ENCODE measurements at regions not wholly inside any gene's neighbourhood (a gene's known extent, or its start where the extent isn't known, plus 50 kb on each side); places are given as distances from the start of the nearest gene placed in this dataset.

- TF ChIP-seq, protein P1, sequence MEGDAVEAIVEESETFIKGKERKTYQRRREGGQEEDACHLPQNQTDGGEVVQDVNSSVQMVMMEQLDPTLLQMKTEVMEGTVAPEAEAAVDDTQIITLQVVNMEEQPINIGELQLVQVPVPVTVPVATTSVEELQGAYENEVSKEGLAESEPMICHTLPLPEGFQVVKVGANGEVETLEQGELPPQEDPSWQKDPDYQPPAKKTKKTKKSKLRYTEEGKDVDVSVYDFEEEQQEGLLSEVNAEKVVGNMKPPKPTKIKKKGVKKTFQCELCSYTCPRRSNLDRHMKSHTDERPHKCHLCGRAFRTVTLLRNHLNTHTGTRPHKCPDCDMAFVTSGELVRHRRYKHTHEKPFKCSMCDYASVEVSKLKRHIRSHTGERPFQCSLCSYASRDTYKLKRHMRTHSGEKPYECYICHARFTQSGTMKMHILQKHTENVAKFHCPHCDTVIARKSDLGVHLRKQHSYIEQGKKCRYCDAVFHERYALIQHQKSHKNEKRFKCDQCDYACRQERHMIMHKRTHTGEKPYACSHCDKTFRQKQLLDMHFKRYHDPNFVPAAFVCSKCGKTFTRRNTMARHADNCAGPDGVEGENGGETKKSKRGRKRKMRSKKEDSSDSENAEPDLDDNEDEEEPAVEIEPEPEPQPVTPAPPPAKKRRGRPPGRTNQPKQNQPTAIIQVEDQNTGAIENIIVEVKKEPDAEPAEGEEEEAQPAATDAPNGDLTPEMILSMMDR (IDR thresholded peaks at IDR 0.05; ENCODE audit: unreplicated experiment), result no peak
- Mint-ChIP-seq H3K4me3 (ENCODE audit: low read depth) (no peak overlapping the region), H3K27me3 (peaks cover 7% of the 10 kb centered on the region), H3K27ac (no peak overlapping the region), H3K36me3 (ENCODE audit: insufficient read depth) (no peaks in the 10 kb centered on the region), H3K4me1 (ENCODE audit: low read depth) (no peaks in the 10 kb centered on the region), H3K9me3 (ENCODE audit: low read depth) (no peaks in the 10 kb centered on the region)
- no peak for DNase-seq (ENCODE audit: low spot score, unreplicated experiment)
Measured at GRCh38 chr11:19642185-19643158, 70.2 kb upstream of the NAV2 start.

DNA sequence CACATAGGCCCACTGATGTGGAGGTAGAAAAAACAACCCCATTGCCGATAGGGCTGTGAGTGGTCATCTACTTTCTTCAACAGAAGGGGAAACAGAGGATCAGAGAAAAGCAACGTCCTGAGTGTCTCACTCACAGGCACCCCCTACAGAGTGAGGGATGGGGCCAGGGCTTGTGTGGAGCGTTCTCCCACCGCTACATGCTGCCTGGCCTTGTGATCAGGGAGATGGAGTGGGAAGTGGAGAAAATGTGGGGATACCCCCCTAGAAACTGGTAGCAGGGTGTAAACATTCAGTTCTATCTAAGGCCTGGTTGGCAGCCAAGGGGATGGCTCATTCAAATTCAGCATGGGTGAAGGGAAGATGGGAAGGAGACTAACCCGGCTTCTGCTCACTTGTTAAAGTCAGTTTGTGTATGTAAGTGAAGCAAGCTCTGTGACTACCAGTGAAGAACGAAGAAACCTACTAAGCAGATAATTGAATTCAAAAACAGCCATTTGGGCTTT lies 73.0 kb upstream of the NAV2 start:
- TF ChIP-seq, protein P1 (IDR thresholded peaks at IDR 0.05; ENCODE audit: unreplicated experiment), result no peak
- H3K4me1 Mint-ChIP-seq (ENCODE audit: low read depth), result no peaks in the 10 kb centered on the region
- H3K9me3 Mint-ChIP-seq (ENCODE audit: low read depth), result peaks cover 5% of the 10 kb centered on the region
- H3K27me3 Mint-ChIP-seq, result peaks cover 7% of the 10 kb centered on the region
- no peak for DNase-seq (ENCODE audit: low spot score, unreplicated experiment)
- H3K36me3 Mint-ChIP-seq (ENCODE audit: insufficient read depth), result no peaks in the 10 kb centered on the region
- H3K4me3 Mint-ChIP-seq (ENCODE audit: low read depth), result no peak overlapping the region
- no peak overlapping the region for H3K27ac Mint-ChIP-seq

GRCh38 chr11:19635332-19635731 lies 77.3 kb upstream of the NAV2 start:
- Mint-ChIP-seq H3K4me3 (ENCODE audit: low read depth) (no peak overlapping the region), H3K36me3 (ENCODE audit: insufficient read depth) (no peaks in the 10 kb centered on the region)

GRCh38 chr11:19633276-19633675 lies 79.4 kb upstream of the NAV2 start:
- Mint-ChIP-seq H3K27me3 (peaks cover 9% of the 10 kb centered on the region), H3K27ac (no peak overlapping the region), H3K9me3 (ENCODE audit: low read depth) (peaks cover 5% of the 10 kb centered on the region), H3K36me3 (ENCODE audit: insufficient read depth) (no peaks in the 10 kb centered on the region), H3K4me3 (ENCODE audit: low read depth) (no peak overlapping the region), H3K4me1 (ENCODE audit: low read depth) (no peaks in the 10 kb centered on the region)
- no peak for DNase-seq (ENCODE audit: low spot score, unreplicated experiment)
- TF ChIP-seq, protein P1 (IDR thresholded peaks at IDR 0.05; ENCODE audit: unreplicated experiment), result no peak

More at GRCh38 chr11:19635332-19635731, 77.3 kb upstream of the NAV2 start:
- H3K9me3 Mint-ChIP-seq (ENCODE audit: low read depth), result peaks cover 5% of the 10 kb centered on the region
- no peak for DNase-seq (ENCODE audit: low spot score, unreplicated experiment)
- H3K4me1 Mint-ChIP-seq (ENCODE audit: low read depth), result no peaks in the 10 kb centered on the region
- peaks cover 6% of the 10 kb centered on the region for H3K27me3 Mint-ChIP-seq
- TF ChIP-seq, protein P1 (IDR thresholded peaks at IDR 0.05; ENCODE audit: unreplicated experiment), result no peak
- no peak overlapping the region for H3K27ac Mint-ChIP-seq

GRCh38 chr11:19632499-19632834 lies 80.2 kb upstream of the NAV2 start:
- H3K27ac Mint-ChIP-seq, result no peak overlapping the region
- no peaks in the 10 kb centered on the region for H3K4me1 Mint-ChIP-seq (ENCODE audit: low read depth)
- TF ChIP-seq, protein P1 (IDR thresholded peaks at IDR 0.05; ENCODE audit: unreplicated experiment), result no peak
- H3K4me3 Mint-ChIP-seq (ENCODE audit: low read depth), result no peak overlapping the region
- peaks cover 5% of the 10 kb centered on the region for H3K9me3 Mint-ChIP-seq (ENCODE audit: low read depth)
- no peaks in the 10 kb centered on the region for H3K36me3 Mint-ChIP-seq (ENCODE audit: insufficient read depth)
- H3K27me3 Mint-ChIP-seq, result peaks cover 9% of the 10 kb centered on the region
- DNase-seq (ENCODE audit: low spot score, unreplicated experiment), result no peak

Measured in progenitor cell of endocrine pancreas (in vitro differentiated cells).